Osteoblast (primary cell): ENCODE measurements at regions not wholly inside any gene's neighbourhood (a gene's known extent, or its start where the extent isn't known, plus 50 kb on each side); places are given as distances from the start of the nearest gene placed in this dataset.

ENCODE experiments used
- DNase-seq: peaks from one replicate; pipeline ENCODE4 v3.0.0; 2011; ENCODE audit warnings: low spot score, mixed read lengths; ENCODE audit not compliant: insufficient read length; ENCODE audit errors: missing footprints
- H2AFZ ChIP-seq: 2 replicates; pipeline ENCODE4 v1.6.0; 2011; ENCODE audit warnings: mild to moderate bottlenecking, low read length
- H3K27ac ChIP-seq: 2 replicates; pipeline ENCODE4 v1.5.1; 2011; ENCODE audit warnings: mild to moderate bottlenecking, low read depth, low read length, moderate library complexity
- H3K27me3 ChIP-seq: 2 replicates; pipeline ENCODE4 v1.6.0; 2012; ENCODE audit warnings: mild to moderate bottlenecking, control low read depth, inconsistent platforms, low read length, moderate library complexity; ENCODE audit not compliant: insufficient read depth
- H3K36me3 ChIP-seq: 2 replicates; pipeline ENCODE4 v1.5.1; 2011; ENCODE audit warnings: mild to moderate bottlenecking, low read length, control low read depth, moderate library complexity; ENCODE audit not compliant: insufficient read depth
- H3K4me1 ChIP-seq: 2 replicates; pipeline ENCODE4 v1.5.1; 2011; ENCODE audit warnings: mild to moderate bottlenecking, low read length, control low read depth, moderate library complexity; ENCODE audit not compliant: insufficient read depth
- H3K4me2 ChIP-seq: 2 replicates; pipeline ENCODE4 v1.6.0; 2011; ENCODE audit warnings: mild to moderate bottlenecking, low read length; ENCODE audit not compliant: insufficient read depth
- H3K4me3 ChIP-seq: fragments of 200-600 bp; sonication (generic); 3 replicates; pipeline ENCODE4 v1.5.1; 2012; ENCODE audit warnings: mild to moderate bottlenecking, low read length, inconsistent platforms; ENCODE audit not compliant: insufficient read depth
- H3K79me2 ChIP-seq: 2 replicates; pipeline ENCODE4 v1.6.0; 2012; ENCODE audit warnings: mild to moderate bottlenecking, low read length, control low read depth, inconsistent platforms; ENCODE audit not compliant: insufficient read depth
- H3K9me3 ChIP-seq: 2 replicates; pipeline ENCODE4 v1.5.1; 2011; ENCODE audit warnings: low read depth, low read length, control low read depth
- H4K20me1 ChIP-seq: 2 replicates; pipeline ENCODE4 v1.6.0; 2012; ENCODE audit warnings: mild to moderate bottlenecking, low read length, control low read depth; ENCODE audit not compliant: insufficient read depth
- CTCF ChIP-seq: IDR thresholded peaks from 2 replicates; pipeline ENCODE4 v1.5.1; 2011; ENCODE audit warnings: mild to moderate bottlenecking, low read depth, low read length, moderate library complexity; ENCODE audit errors: extremely low read depth

- H3K36me3 ChIP-seq: no peaks in the 10 kb centered on the region
Observed at GRCh38 chr10:4046712-4047354, 261.8 kb upstream of the KLF6 start.

GRCh38 chr10:4046030-4046429, 261.0 kb upstream of the KLF6 start:
- Histone ChIP-seq H3K9me3 (peaks cover 5% of the 10 kb centered on the region), H3K79me2 (no peaks in the 10 kb centered on the region), H3K36me3 (no peaks in the 10 kb centered on the region), H2AFZ (no peak overlapping the region), H3K4me1 (no peaks in the 10 kb centered on the region), H3K27me3 (no peaks in the 10 kb centered on the region), H3K4me3 (no peak overlapping the region), H3K4me2 (no peak overlapping the region), H4K20me1 (no peaks in the 10 kb centered on the region), H3K27ac (no peak overlapping the region)
- TF ChIP-seq CTCF: no peak
- DNase-seq: no peak

More at GRCh38 chr10:4046712-4047354, 261.8 kb upstream of the KLF6 start:
- Histone ChIP-seq H3K9me3 (no peaks in the 10 kb centered on the region), H3K4me3 (no peak overlapping the region), H4K20me1 (no peaks in the 10 kb centered on the region), H3K4me1 (no peaks in the 10 kb centered on the region), H2AFZ (no peak overlapping the region), H3K4me2 (no peak overlapping the region), H3K79me2 (no peaks in the 10 kb centered on the region), H3K27me3 (no peaks in the 10 kb centered on the region), H3K27ac (no peak overlapping the region)
- no peak for DNase-seq
- no peak for TF ChIP-seq CTCF

GRCh38 chr10:4043897-4044665, 259.1 kb upstream of the KLF6 start:
- DNase-seq: no peak
- Histone ChIP-seq H3K79me2 (no peaks in the 10 kb centered on the region), H3K4me1 (no peaks in the 10 kb centered on the region), H3K27me3 (no peaks in the 10 kb centered on the region), H4K20me1 (no peaks in the 10 kb centered on the region), H2AFZ (no peak overlapping the region), H3K4me3 (no peak overlapping the region), H3K27ac (no peak overlapping the region), H3K36me3 (no peaks in the 10 kb centered on the region), H3K9me3 (peaks cover 5% of the 10 kb centered on the region), H3K4me2 (no peak overlapping the region)
- no peak for TF ChIP-seq CTCF

- no peak for TF ChIP-seq CTCF
- no peak overlapping the region for H3K4me2 ChIP-seq
- no peak overlapping the region for H3K27ac ChIP-seq
- H3K79me2 ChIP-seq: no peaks in the 10 kb centered on the region
- no peaks in the 10 kb centered on the region for H3K4me1 ChIP-seq
- H4K20me1 ChIP-seq: no peaks in the 10 kb centered on the region
- H3K9me3 ChIP-seq: peaks cover 5% of the 10 kb centered on the region
- DNase-seq: no peak
- H3K27me3 ChIP-seq: no peaks in the 10 kb centered on the region
- H3K36me3 ChIP-seq: no peaks in the 10 kb centered on the region
- H3K4me3 ChIP-seq: no peak overlapping the region
- no peak overlapping the region for H2AFZ ChIP-seq
Observed at GRCh38 chr10:4041635-4042034, 256.6 kb upstream of the KLF6 start.
